ENCODE measurements at regions not wholly inside any gene's neighbourhood (a gene's known extent, or its start where the extent isn't known, plus 50 kb on each side); places are given as distances from the start of the nearest gene placed in this dataset.
A peak's percentile ranks its signal among the peaks of the same experiment; 100 is the strongest.
"Not testable (repeated sequence)": the region's sequence is repeated elsewhere in the genome, so short reads cannot be mapped to it uniquely, and the experiment has no call there.

- no peaks in the 10 kb centered on the region for H3K27me3 ChIP-seq (ENCODE audit: low read length)
- no peak for DNase-seq
- H4K20me1 ChIP-seq (ENCODE audit: insufficient read depth, low read depth, low read length) = no peaks in the 10 kb centered on the region
- no peaks in the 10 kb centered on the region for H3K9me3 ChIP-seq (ENCODE audit: low read length)
- peaks cover 9% of the 10 kb centered on the region for H3K4me1 ChIP-seq (ENCODE audit: low read length)
- no peaks in the 10 kb centered on the region for H3K9me2 ChIP-seq (replicated peaks; ENCODE audit: insufficient read depth, low read length)
- H3K4me2 ChIP-seq (ENCODE audit: low read depth, low read length, poor library complexity, severe bottlenecking) = no peak overlapping the region
- H3K79me2 ChIP-seq (ENCODE audit: low read length) = no peaks in the 10 kb centered on the region
- H3K4me3 ChIP-seq (ENCODE audit: low read length) = no peak overlapping the region
- no peak overlapping the region for H3K27ac ChIP-seq (ENCODE audit: low read length)
- H3K9ac ChIP-seq (ENCODE audit: low read length) = no peak overlapping the region
- H2AFZ ChIP-seq (ENCODE audit: low read length) = no peak overlapping the region
- no peaks in the 10 kb centered on the region for H3K36me3 ChIP-seq (ENCODE audit: insufficient read depth, low read length)
These were observed 67.4 kb downstream of the ARRDC3 start for GRCh38 chr5:91315701-91316100.

DNA sequence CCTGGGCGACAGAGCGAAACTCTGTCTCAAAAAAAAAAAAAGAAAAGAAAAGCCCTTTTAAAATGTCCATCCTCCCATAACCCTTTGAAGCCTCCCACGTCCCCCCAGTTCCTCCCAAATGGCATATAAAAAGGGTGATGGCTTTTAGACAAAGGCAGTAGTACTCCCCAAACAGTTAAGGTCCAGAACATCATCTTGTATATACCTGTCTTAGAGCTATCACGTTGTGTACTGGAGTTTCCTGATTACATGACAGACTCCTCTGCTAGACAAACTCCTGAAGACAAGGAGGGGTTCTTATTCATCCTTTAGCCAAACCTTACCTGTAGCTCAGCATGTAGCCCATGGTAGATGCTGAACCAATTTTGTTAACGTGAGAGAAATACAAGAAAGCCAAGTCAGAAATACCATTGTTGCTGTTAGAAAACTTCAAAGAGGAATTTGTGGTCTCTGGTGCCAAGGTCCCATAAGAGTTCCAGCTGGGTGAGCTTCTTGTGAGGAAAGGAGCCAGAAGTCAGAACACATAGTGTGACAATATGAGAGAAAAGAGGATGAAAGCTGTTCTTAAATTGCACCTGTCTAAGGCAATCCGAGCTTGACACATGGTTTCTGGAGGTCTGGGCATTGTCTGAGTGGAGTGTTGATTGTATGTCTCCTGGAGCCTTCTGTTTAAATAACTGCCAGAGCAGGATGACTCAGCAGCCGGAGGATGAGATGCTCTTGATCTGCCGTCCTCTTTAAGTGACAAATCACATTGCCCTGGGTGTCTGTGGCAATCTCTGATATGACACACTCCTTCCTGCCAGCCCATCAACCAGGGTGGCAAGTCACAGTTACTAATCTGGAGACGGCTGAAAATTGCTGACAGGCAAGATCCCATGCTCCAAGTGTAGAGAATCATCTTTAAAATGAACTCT, 69.1 kb downstream of the ARRDC3 start:
- H3K27ac ChIP-seq (ENCODE audit: low read length) = no peak overlapping the region
- H3K4me1 ChIP-seq (ENCODE audit: low read length) = peaks cover 9% of the 10 kb centered on the region
- no peak overlapping the region for H3K4me3 ChIP-seq (ENCODE audit: low read length)
- no peaks in the 10 kb centered on the region for H3K9me3 ChIP-seq (ENCODE audit: low read length)
- H3K4me2 ChIP-seq (ENCODE audit: low read depth, low read length, poor library complexity, severe bottlenecking) = no peak overlapping the region
- peak; percentile 48 for DNase-seq
- no peak overlapping the region for H3K9ac ChIP-seq (ENCODE audit: low read length)
- no peaks in the 10 kb centered on the region for H3K9me2 ChIP-seq (replicated peaks; ENCODE audit: insufficient read depth, low read length)
- H3K36me3 ChIP-seq (ENCODE audit: insufficient read depth, low read length) = no peaks in the 10 kb centered on the region
- no peak overlapping the region; the same call in 1 of the 2 replicates for H2AFZ ChIP-seq (ENCODE audit: low read length)
- no peaks in the 10 kb centered on the region for H4K20me1 ChIP-seq (ENCODE audit: insufficient read depth, low read depth, low read length)
- H3K79me2 ChIP-seq (ENCODE audit: low read length) = no peaks in the 10 kb centered on the region
- no peaks in the 10 kb centered on the region for H3K27me3 ChIP-seq (ENCODE audit: low read length)

- H3K4me3 ChIP-seq (ENCODE audit: low read length) = no peak overlapping the region
- H3K4me2 ChIP-seq (ENCODE audit: low read depth, low read length, poor library complexity, severe bottlenecking) = no peak overlapping the region
- H3K27me3 ChIP-seq (ENCODE audit: low read length) = no peaks in the 10 kb centered on the region
- H2AFZ ChIP-seq (ENCODE audit: low read length) = no peak overlapping the region
- H3K9ac ChIP-seq (ENCODE audit: low read length) = no peak overlapping the region
- no peaks in the 10 kb centered on the region for H4K20me1 ChIP-seq (ENCODE audit: insufficient read depth, low read depth, low read length)
- H3K36me3 ChIP-seq (ENCODE audit: insufficient read depth, low read length) = no peaks in the 10 kb centered on the region
- H3K27ac ChIP-seq (ENCODE audit: low read length) = no peak overlapping the region
- peaks cover 9% of the 10 kb centered on the region for H3K4me1 ChIP-seq (ENCODE audit: low read length)
- no peaks in the 10 kb centered on the region for H3K9me2 ChIP-seq (replicated peaks; ENCODE audit: insufficient read depth, low read length)
- DNase-seq = no peak
- no peaks in the 10 kb centered on the region for H3K79me2 ChIP-seq (ENCODE audit: low read length)
- no peaks in the 10 kb centered on the region for H3K9me3 ChIP-seq (ENCODE audit: low read length)
These were observed 70.4 kb downstream of the ARRDC3 start for GRCh38 chr5:91312698-91313097.

DNA sequence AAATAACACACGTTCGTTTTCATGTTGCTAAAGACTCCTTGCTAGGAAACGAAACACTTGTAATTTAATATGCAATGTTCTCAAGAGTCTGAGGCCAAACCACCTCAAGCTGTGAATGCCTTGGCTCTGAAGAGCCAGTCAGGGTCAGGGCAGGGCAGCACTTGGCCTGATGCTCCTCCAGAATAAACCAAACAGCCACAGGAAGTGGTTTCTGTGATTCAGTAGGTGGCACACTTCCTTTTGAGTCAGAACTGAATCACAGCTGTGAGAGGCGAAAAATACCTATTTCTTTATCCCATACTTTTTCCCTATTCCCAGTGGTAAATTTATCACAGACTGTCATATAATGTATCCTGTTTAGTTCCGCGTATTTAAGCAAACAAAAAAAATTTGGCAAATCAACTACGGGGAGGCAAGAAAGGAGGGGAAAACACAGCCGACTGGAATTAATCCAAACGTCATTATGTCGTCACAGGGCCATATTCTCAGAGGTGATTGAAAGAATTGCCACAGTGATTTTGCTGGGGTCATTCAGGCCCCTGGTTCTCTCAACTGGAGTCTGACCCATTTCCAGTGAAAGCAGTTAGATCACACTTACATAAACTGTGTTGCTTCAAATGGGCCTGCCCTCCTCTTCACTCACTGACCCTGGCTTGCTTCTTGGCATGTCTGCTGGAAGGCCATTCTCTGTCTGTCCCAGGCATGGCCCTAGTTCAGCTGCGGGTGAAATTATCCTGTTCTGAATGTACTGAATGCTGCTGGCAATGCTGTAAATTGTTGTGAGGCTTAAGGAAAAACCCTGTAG, 71.2 kb downstream of the ARRDC3 start:
- peak overlapping the region; percentile 36 for H2AFZ ChIP-seq (ENCODE audit: low read length)
- peaks cover 9% of the 10 kb centered on the region for H3K4me1 ChIP-seq (ENCODE audit: low read length)

GRCh38 chr5:91311168-91311696, 71.9 kb downstream of the ARRDC3 start:
- no peak overlapping the region for H3K27ac ChIP-seq (ENCODE audit: low read length)
- no peaks in the 10 kb centered on the region for H4K20me1 ChIP-seq (ENCODE audit: insufficient read depth, low read depth, low read length)
- no peaks in the 10 kb centered on the region for H3K27me3 ChIP-seq (ENCODE audit: low read length)
- no peaks in the 10 kb centered on the region for H3K79me2 ChIP-seq (ENCODE audit: low read length)
- no peak for DNase-seq
- H3K4me3 ChIP-seq (ENCODE audit: low read length) = no peak overlapping the region
- peaks cover 9% of the 10 kb centered on the region for H3K4me1 ChIP-seq (ENCODE audit: low read length)
- H3K36me3 ChIP-seq (ENCODE audit: insufficient read depth, low read length) = no peaks in the 10 kb centered on the region
- no peaks in the 10 kb centered on the region for H3K9me3 ChIP-seq (ENCODE audit: low read length)
- no peak overlapping the region for H3K9ac ChIP-seq (ENCODE audit: low read length)
- H2AFZ ChIP-seq (ENCODE audit: low read length) = peak overlapping the region; percentile 36
- peak overlapping the region; percentile 34 for H3K4me2 ChIP-seq (ENCODE audit: low read depth, low read length, poor library complexity, severe bottlenecking)
- H3K9me2 ChIP-seq (replicated peaks; ENCODE audit: insufficient read depth, low read length) = no peaks in the 10 kb centered on the region

More for the DNA sequence above, 71.2 kb downstream of the ARRDC3 start:
- Histone ChIP-seq H3K9me2 (replicated peaks; ENCODE audit: insufficient read depth, low read length) (no peaks in the 10 kb centered on the region), H4K20me1 (ENCODE audit: insufficient read depth, low read depth, low read length) (no peaks in the 10 kb centered on the region), H3K4me2 (ENCODE audit: low read depth, low read length, poor library complexity, severe bottlenecking) (peak overlapping the region; percentile 34), H3K27me3 (ENCODE audit: low read length) (no peaks in the 10 kb centered on the region), H3K9me3 (ENCODE audit: low read length) (no peaks in the 10 kb centered on the region), H3K79me2 (ENCODE audit: low read length) (no peaks in the 10 kb centered on the region), H3K4me3 (ENCODE audit: low read length) (no peak overlapping the region), H3K9ac (ENCODE audit: low read length) (no peak overlapping the region), H3K36me3 (ENCODE audit: insufficient read depth, low read length) (no peaks in the 10 kb centered on the region), H3K27ac (ENCODE audit: low read length) (no peak overlapping the region)
- peak; percentile 43 for DNase-seq

DNA sequence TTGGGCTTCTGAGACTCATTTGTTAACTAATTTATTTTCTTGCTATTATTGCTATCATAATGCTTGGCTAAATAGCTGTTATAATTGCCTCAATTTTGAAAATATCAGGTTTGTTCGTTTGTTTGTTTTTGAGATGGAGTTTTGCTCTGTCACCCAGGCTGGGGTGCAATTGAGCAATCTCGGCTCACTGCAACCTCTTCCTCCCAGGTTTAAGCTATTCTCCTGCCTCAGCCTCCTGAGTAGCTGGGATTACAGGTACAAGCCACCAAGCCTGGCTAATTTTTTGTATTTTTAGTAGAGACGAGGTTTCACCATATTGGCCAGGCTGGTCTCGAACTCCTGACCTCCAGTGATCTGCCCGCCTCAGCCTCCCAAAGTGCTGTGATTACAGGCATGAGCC, 75.0 kb downstream of the ARRDC3 start:
- not testable (repeated sequence) for DNase-seq; H3K79me2 ChIP-seq (ENCODE audit: low read length); H3K9me2 ChIP-seq (replicated peaks; ENCODE audit: insufficient read depth, low read length); H3K9me3 ChIP-seq (ENCODE audit: low read length); H3K27ac ChIP-seq (ENCODE audit: low read length); H3K4me3 ChIP-seq (ENCODE audit: low read length); H2AFZ ChIP-seq (ENCODE audit: low read length); H4K20me1 ChIP-seq (ENCODE audit: insufficient read depth, low read depth, low read length); H3K9ac ChIP-seq (ENCODE audit: low read length); H3K36me3 ChIP-seq (ENCODE audit: insufficient read depth, low read length); H3K4me2 ChIP-seq (ENCODE audit: low read depth, low read length, poor library complexity, severe bottlenecking); H3K27me3 ChIP-seq (ENCODE audit: low read length); H3K4me1 ChIP-seq (ENCODE audit: low read length)

- H3K4me2 ChIP-seq (ENCODE audit: low read depth, low read length, poor library complexity, severe bottlenecking) = no peak overlapping the region
- no peaks in the 10 kb centered on the region for H4K20me1 ChIP-seq (ENCODE audit: insufficient read depth, low read depth, low read length)
- peaks cover 8% of the 10 kb centered on the region for H3K4me1 ChIP-seq (ENCODE audit: low read length)
- H3K36me3 ChIP-seq (ENCODE audit: insufficient read depth, low read length) = no peaks in the 10 kb centered on the region
- H3K4me3 ChIP-seq (ENCODE audit: low read length) = no peak overlapping the region
- H3K9me2 ChIP-seq (replicated peaks; ENCODE audit: insufficient read depth, low read length) = no peaks in the 10 kb centered on the region
- no peak for DNase-seq
- H2AFZ ChIP-seq (ENCODE audit: low read length) = no peak overlapping the region
- H3K79me2 ChIP-seq (ENCODE audit: low read length) = no peaks in the 10 kb centered on the region
- H3K9me3 ChIP-seq (ENCODE audit: low read length) = no peaks in the 10 kb centered on the region
- no peaks in the 10 kb centered on the region for H3K27me3 ChIP-seq (ENCODE audit: low read length)
- no peak overlapping the region for H3K9ac ChIP-seq (ENCODE audit: low read length)
- no peak overlapping the region for H3K27ac ChIP-seq (ENCODE audit: low read length)
These were observed 76.1 kb downstream of the ARRDC3 start for GRCh38 chr5:91307048-91307447.

GRCh38 chr5:91306497-91306896, 76.6 kb downstream of the ARRDC3 start:
- no peak overlapping the region for H3K9ac ChIP-seq (ENCODE audit: low read length)
- no peaks in the 10 kb centered on the region for H3K9me2 ChIP-seq (replicated peaks; ENCODE audit: insufficient read depth, low read length)
- H3K27me3 ChIP-seq (ENCODE audit: low read length) = no peaks in the 10 kb centered on the region
- H3K4me2 ChIP-seq (ENCODE audit: low read depth, low read length, poor library complexity, severe bottlenecking) = no peak overlapping the region
- H3K9me3 ChIP-seq (ENCODE audit: low read length) = no peaks in the 10 kb centered on the region
- H3K36me3 ChIP-seq (ENCODE audit: insufficient read depth, low read length) = no peaks in the 10 kb centered on the region
- no peaks in the 10 kb centered on the region for H4K20me1 ChIP-seq (ENCODE audit: insufficient read depth, low read depth, low read length)
- DNase-seq = no peak
- no peak overlapping the region for H3K4me3 ChIP-seq (ENCODE audit: low read length)
- no peak overlapping the region for H3K27ac ChIP-seq (ENCODE audit: low read length)
- peaks cover 2% of the 10 kb centered on the region for H3K4me1 ChIP-seq (ENCODE audit: low read length)
- H3K79me2 ChIP-seq (ENCODE audit: low read length) = no peaks in the 10 kb centered on the region
- H2AFZ ChIP-seq (ENCODE audit: low read length) = no peak overlapping the region

All from Karpas-422 (cell line).